ENCODE measurements at regions not wholly inside any gene's neighbourhood (a gene's known extent, or its start where the extent isn't known, plus 50 kb on each side); places are given as distances from the start of the nearest gene placed in this dataset.
A peak's percentile ranks its signal among the peaks of the same experiment; 100 is the strongest.
"Not testable (repeated sequence)": the region's sequence is repeated elsewhere in the genome, so short reads cannot be mapped to it uniquely, and the experiment has no call there.

- no peak for TF ChIP-seq CTCF (IDR thresholded peaks at IDR 0.05; ENCODE audit: low read depth, low read length, missing control alignments)
- no peak for DNase-seq (ENCODE audit: low read depth)
- no peak overlapping the region for H3K4me3 ChIP-seq (ENCODE audit: low read depth, low read length)
- in situ Hi-C loops (cut with HindIII; ENCODE audit: low sequenced_read_pairs): no loop called here
Observed at GRCh38 chr5:103679873-103680272, 117.3 kb upstream of the NUDT12 start.

- H3K4me3 ChIP-seq (ENCODE audit: low read depth, low read length); in situ Hi-C loops (cut with HindIII; ENCODE audit: low sequenced_read_pairs): not testable (repeated sequence)
- peak; percentile 19 for DNase-seq (ENCODE audit: low read depth)
Observed at GRCh38 chr5:103676198-103676597, 113.6 kb upstream of the NUDT12 start.

GRCh38 chr5:103674739-103675138, 112.2 kb upstream of the NUDT12 start:
- H3K4me3 ChIP-seq (ENCODE audit: low read depth, low read length): no peak overlapping the region
- peak; percentile 55 for DNase-seq (ENCODE audit: low read depth)
- TF ChIP-seq CTCF (IDR thresholded peaks at IDR 0.05; ENCODE audit: low read depth, low read length, missing control alignments): no peak
- in situ Hi-C loops (cut with HindIII; ENCODE audit: low sequenced_read_pairs): no loop called here

- H3K4me3 ChIP-seq (ENCODE audit: low read depth, low read length): no peak overlapping the region
- DNase-seq (ENCODE audit: low read depth): no peak
- in situ Hi-C loops (cut with HindIII; ENCODE audit: low sequenced_read_pairs): no loop called here
- no peak for TF ChIP-seq CTCF (IDR thresholded peaks at IDR 0.05; ENCODE audit: low read depth, low read length, missing control alignments)
Observed at GRCh38 chr5:103674251-103674650, 111.7 kb upstream of the NUDT12 start.

- no peak overlapping the region for H3K4me3 ChIP-seq (ENCODE audit: low read depth, low read length)
- DNase-seq (ENCODE audit: low read depth): no peak
- in situ Hi-C loops (cut with HindIII; ENCODE audit: low sequenced_read_pairs): no loop called here
- no peak for TF ChIP-seq CTCF (IDR thresholded peaks at IDR 0.05; ENCODE audit: low read depth, low read length, missing control alignments)
Observed at GRCh38 chr5:103669615-103670014, 107.0 kb upstream of the NUDT12 start.

GRCh38 chr5:103668281-103668680, 105.7 kb upstream of the NUDT12 start:
- H3K4me3 ChIP-seq (ENCODE audit: low read depth, low read length): no peak overlapping the region
- no peak for DNase-seq (ENCODE audit: low read depth)
- TF ChIP-seq CTCF (IDR thresholded peaks at IDR 0.05; ENCODE audit: low read depth, low read length, missing control alignments): no peak
- in situ Hi-C loops (cut with HindIII; ENCODE audit: low sequenced_read_pairs): no loop called here

GRCh38 chr5:103667068-103667467, 104.5 kb upstream of the NUDT12 start:
- in situ Hi-C loops (cut with HindIII; ENCODE audit: low sequenced_read_pairs): no loop called here
- no peak overlapping the region for H3K4me3 ChIP-seq (ENCODE audit: low read depth, low read length)
- no peak for TF ChIP-seq CTCF (IDR thresholded peaks at IDR 0.05; ENCODE audit: low read depth, low read length, missing control alignments)
- DNase-seq (ENCODE audit: low read depth): no peak
